CD4-positive, alpha-beta T cell treated with Interleukin-4 for 1 hour (primary cell): ENCODE measurements at regions not wholly inside any gene's neighbourhood (a gene's known extent, or its start where the extent isn't known, plus 50 kb on each side); places are given as distances from the start of the nearest gene placed in this dataset.
"Not testable (repeated sequence)": the region's sequence is repeated elsewhere in the genome, so short reads cannot be mapped to it uniquely, and the experiment has no call there.

Source experiments
- DNase-seq, 2 donors: peaks; one replicate each; pipeline ENCODE4 v3.0.0-alpha.2; 2020 to 2022

DNA sequence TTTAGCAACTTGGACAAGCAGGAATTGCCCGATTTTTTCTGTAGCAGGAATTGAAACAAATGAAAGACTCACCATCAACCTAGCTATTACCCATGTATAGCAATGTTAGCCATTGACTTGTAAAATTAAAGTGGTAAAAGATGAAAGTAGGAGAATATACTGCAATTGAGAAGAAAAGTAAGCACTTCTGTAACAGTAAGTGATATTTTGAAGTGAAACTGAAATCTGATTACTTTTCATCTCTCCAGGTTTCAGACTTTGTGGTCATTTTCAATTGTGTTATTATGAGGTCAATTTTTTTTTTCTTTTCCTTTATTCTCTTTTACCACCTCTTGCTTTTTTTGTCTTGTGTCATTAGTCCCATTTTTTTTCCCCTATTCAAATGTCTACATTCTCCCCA is 1078.2 kb downstream of the ZPLD1 start:
- no peak for DNase-seq

DNA sequence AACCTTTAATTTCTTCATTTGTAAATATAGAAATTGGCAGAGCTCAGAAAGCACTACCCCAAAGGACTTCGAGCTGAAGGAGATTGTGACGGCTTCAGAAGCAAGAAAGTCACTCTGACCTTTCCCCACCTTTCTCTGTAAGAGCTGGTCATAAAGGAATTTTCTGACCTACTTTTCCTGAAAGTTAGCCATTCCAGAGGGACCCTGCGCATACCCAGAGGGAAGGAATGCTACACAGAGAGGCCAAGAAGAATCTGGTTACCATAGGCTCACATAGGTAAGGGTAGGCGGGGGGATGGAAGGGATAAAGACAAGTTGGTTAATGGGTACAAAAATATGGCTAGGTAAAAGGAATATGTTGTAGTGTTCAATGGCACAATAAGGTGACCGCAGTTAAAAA is 1080.3 kb downstream of the ZPLD1 start:
- no peak for DNase-seq

DNA sequence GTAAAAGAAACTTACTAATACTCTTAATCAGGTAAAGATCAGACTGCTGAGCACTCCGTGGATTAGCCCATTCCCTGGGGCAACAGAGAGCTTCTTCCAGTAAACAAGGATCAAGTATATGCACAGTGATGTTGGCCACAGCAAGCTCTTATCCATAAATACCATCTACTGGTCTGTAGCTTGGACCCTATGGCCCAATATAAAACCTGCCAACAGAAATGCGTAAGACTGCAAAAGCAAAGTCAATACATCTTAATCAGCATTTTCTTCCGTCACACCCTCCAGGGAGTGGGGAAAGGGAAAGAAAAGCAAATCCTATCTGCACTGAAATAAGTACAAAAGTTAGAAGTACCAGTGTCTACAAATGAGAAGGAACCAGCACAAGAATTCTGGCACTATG is 1082.1 kb downstream of the ZPLD1 start:
- no peak for DNase-seq

DNA sequence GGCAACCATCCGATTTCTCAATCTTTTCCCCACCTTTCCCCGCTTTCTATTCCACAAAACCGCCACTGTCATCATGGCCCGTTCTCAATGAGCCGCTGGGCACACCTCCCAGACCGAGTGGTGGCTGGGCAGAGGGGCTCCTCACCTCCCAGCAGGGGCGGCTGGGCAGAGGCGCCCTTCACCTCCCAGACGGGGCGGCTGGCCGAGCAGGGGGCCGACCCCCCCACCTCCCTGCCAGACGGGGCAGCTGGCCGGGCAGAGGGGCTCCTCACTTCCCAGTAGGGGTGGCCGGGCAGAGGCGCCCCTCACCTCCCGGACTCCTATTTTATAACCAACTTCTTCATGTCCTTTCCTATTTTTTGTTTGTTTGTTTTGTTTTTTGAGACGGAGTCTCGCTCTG is 1096.5 kb downstream of the ZPLD1 start:
- not testable (repeated sequence) for DNase-seq

DNA sequence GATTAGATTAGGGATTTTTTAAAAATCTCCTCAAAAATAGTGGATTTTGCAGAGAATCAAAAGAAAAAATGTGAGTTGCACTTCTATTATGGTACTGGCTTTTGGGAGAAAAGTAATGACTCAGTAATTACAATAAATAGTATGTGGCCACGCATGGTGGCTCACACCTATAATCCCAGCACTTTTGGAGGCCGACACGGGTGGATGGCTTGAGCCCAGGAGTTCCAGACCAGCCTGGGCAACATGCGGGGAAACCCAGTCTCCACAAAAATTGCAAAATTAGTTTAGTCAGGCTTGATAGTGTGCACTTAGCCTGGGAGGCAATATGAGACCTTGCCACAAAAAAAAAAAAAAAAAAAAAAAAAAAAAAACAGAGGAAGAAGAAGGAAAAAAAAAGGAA is 1098.2 kb downstream of the ZPLD1 start:
- DNase-seq, result no peak

DNA sequence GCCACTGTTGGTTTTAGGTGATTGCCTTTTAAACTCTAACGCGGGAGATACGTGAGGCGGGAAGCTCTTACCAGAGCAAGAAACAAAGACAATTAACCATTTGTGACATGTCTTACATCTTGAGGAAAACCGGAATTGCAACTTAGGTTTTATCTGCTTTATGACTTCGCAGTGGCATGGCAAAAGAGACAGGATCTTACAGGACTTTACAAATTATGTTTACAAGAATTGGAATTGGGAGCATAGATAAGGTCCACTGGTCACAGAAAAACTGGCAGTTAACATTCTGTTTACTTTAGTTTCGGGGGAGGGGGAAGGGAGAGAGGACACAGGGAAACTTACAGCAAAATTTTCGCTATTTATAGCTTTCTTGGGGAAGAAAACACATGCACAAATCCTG is 1119.6 kb downstream of the ZPLD1 start:
- no peak for DNase-seq

DNA sequence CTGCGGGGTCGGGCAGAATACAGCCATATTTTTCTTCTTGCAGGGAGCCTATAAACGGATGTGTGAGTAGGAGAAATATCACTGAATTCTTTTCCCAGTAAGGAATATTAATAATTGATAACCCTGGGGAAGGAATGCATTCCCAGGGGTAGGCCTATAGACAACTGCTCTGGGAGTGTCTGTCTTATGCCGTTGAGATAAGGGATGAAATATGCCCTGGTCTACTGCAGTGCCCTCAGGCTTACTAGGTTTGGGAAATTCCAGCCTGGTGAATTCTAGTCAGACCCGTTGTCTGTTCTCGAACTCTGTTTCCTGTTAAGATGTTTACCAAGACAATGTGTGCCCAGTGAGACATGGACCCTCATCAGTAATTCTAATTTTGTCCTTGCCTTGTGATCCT is 1129.3 kb downstream of the ZPLD1 start:
- DNase-seq, result not testable (repeated sequence)

DNA sequence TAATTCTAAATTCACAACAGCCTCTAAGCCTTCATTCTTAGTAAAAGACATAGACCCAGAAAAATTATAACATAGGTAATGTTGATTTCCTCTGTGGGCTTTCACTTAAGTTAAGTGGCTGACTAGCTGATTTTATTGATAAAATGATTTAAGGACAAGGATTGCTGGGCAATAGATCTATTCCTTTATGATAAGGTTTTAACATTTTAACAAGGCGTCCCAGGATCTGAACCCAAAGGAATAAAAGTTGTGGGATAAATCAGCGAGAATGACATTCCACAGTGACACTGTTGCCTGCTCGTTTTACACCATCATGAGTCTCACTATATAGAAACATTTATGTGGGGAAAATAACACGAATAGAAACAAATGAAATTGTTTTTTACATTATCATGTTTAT is 1151.0 kb downstream of the ZPLD1 start:
- no peak for DNase-seq

DNA sequence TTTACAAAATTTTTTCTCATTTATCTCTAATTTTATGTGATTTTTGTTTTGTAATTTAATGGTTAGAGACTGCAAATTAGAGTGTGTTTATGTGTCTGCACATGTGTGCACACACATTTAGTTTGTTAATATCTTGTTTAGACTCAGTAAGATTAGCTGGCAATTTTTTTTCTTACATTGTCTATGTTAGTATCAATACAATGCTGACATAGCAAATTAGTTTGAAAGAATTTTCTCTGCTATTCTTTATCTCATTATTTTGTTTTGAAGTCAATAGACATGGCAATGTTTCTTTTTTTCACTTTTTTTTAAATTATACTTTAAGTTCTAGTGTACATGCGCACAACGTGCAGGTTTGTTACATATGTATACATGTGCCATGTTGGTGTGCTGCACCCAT is 1155.0 kb downstream of the ZPLD1 start:
- no peak for DNase-seq

DNA sequence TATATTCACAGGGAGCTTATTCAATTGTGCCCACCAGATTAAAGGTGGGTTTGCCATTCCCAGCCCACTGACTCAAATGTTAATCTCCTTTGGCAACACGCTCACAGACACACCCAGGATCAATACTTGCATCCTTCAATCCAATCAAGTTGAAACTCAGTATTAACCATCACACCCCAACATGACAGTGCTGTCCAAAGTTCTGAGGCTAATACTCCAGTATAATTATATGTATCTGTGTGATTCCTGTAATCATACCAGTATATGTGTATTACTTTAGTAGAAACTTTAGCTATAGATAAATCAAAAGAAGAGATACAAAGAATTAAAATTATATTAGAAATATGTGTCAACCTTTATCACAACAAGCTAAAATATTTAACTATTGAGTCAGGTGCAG is 1166.0 kb downstream of the ZPLD1 start:
- no peak for DNase-seq

DNA sequence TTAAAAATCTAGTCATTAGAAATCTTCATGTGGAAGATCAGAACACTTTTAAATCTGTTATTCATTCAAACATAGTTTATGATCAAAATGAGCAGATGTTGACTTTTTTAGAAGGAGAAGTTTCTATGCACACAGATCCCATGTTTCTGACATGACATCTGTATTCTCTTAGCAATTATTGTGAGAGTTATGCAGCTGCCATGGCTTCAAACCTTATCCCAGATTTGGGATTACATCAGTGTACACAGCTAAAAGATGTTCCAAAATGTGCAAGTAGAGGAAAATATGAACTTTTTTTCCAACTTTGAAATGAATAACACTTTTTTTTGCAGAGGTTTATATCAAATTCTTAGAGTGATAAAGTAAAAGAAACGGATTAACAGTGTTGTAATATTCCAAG is 1166.9 kb downstream of the ZPLD1 start:
- DNase-seq, result no peak

DNA sequence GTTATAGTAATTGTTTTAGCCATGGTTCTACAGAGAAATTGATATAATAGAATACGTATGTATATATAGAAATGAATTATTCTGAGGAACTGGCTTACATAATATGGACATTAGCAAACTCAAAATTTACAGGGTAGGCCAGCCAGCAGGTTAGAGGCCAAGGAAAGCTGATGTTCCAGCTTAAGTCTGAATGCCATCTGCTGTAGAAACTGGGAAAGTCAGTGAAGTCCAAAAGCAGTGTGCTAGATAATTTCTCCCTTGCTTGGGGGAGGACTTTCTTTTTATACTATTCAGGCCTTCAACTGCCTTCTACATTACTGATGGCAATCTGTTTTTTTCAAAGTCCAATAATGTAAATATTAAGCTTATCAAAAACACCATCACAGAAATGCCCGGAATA is 1174.7 kb downstream of the ZPLD1 start:
- no peak for DNase-seq

DNA sequence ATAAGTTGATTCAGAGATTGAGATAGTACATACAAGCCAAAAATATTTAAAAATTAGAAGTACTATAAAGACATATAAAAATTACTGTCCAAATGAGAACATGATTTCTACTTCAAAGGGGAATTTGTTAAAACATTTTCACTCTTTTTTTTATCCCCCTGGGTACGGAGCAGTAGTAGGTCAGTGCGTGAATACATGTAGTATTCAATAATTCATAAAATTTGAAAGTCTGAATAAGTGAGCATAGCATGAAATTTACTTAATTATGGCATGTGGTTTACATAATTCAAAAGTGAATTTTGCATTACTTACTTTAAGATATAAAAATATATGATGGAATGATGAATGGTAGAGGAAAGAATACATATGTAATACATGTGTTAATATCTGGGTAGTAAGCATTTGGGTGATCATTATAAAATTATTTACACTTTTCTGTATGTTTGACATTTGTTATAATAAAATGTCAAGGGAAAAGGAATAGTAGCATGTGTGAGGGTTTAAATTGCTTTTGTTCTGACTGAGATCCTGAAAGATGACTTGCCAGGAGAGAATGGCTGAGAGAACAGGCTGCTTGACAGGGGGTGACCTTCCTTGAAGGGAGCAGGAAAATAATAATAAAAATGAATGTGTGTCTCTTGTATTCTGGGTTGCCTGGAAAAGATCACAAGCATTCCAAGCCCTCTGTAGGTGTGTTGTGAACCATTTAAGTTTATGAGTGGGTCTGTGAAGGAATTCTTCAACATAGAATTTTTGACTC is 1178.8 kb downstream of the ZPLD1 start:
- no peak for DNase-seq

DNA sequence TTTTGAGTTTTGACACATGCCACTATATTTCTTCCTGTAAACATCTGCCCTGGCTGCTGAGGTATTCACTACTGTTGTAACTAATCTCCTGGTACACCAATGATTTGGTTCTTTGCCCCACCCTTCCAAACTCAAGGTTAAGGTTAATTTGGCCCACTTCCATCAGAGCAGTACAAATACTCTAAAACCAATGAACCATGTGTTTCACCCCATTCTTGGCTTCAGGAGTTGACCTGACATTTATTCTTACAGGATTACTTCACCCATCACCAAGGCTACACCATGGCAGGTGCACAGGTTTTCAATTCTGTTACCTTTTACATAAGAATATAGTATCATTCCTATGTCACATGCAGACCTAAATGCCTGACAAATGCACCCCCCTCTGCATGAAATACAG is 1179.9 kb downstream of the ZPLD1 start:
- DNase-seq, result no peak

DNA sequence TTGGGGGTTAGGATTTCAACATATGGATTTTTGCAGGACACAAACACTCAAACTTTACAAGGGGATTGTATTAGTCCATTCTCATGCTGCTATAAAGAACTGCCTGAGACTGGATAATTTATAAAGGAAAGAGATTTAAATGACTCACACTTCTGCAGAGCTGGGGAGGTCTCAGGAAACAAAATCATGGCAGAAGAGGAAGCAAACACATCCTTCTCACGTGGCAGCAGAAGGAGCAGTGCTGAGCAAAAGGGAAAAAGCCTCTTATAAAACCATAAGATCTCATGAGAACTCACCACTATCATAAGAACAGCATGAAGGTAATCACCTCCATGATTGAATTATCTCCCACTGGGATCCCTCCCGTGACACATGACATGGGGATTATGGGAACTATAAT is 1183.1 kb downstream of the ZPLD1 start:
- DNase-seq, result no peak

DNA sequence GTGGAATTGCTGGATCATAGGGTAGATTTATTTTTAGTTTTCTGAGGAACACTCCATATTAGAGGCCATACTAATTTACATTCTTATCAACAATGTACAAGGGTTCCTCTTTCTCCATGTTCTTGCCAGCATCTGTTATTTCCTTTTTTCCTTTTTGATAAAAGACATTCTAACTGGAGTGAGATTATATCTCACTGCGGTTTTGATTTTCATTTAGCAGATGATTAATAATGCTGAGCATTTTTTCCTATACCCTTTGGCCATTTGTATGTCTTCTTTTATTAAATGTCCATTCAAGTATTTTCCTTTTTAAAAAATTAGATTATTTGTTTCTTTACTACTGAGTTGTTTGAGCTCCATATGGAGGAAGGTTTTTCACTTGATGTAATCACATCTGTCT is 1189.5 kb downstream of the ZPLD1 start:
- no peak for DNase-seq

DNA sequence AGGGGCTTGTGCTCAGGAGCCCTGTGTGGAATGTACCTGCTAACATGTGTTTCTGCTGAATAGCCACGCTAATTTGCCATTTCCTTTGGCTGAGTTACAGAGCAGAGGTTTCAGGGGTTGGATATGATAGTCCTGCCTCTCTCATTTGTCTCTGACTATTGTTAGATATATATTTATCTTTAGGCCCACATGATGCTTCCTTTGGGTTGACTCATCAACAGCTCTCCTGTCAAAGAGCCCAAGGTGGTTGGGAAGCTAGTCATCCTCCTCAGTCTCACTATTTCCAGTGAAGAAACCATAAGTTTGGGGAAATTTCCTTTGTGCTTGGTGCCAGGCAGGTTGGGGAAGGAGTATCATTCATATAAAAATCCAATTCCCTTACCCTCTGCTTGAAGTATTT is 1194.6 kb downstream of the ZPLD1 start:
- no peak for DNase-seq

DNA sequence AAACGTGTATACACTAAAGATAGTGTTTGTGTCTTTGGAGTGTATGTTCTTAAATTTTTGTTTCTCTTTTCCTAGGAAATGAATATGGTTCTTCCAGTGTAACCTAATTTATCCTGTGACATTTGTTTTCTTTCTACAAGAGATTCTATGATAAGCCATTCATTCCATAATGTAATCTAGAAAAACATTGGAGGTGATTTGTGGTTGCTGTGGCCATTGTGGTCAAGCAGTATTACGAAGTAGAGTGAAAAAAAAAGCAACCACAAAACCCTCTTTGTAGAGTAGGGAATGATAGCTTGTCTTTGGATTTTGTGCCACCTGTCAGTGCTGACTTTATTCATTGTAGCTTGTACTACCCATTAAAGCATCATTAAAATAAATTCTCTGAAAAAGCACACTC is 1209.6 kb downstream of the ZPLD1 start:
- DNase-seq, result no peak

DNA sequence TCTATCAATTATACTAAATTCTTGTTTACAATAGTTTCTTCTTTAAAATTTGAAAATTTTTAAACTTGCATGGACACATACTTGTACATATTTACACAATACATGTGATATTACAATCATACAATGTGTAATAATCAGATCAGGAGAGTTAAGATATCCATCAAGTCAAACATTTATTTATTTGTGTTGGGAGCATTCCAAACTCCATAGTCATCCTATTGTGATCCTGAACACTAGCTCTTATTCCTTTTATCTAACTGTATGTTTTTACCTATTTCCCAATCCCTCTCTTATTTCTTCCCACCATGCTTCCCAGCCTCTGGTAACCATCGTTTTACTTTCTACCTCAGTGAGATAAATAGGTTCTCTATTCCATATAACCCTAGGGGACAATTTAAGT is 1219.2 kb downstream of the ZPLD1 start:
- no peak for DNase-seq

DNA sequence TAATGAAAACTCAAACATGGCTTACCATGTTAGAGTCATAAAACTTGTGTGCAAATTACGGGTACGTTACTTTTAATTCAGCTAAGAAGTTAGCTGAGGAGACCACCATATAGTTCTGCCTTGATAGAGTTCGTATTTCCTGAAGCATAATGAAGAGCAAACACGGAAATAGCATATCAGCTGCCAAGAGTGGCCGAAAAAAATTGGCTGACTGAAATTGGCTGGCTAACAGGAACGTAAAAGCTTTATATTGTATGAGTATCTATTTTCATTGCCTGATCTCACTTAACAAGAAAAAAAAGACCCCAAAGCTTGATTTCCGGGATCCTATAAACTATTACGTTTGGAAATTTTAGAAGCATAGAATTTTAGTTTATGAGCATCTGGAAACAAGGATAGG is 1222.9 kb downstream of the ZPLD1 start:
- no peak for DNase-seq

DNA sequence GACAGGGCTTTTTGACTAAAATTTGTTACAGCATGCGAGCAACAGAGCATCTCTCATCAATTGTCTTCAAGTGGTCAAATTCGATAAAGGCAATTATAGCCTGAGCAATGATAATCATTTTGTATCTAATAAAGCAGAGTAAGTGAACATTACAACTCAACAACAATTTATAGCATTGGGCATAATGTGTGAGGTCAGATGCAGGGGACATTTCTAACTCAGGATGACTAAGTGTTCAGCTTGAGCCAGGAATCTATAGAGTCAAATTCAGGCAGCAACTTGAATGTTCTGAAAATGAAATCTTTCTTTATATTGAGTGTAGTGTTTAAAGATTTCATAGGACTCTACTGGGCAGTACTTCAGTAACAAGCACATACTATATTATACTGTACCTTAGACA is 1226.0 kb downstream of the ZPLD1 start:
- DNase-seq, result no peak

DNA sequence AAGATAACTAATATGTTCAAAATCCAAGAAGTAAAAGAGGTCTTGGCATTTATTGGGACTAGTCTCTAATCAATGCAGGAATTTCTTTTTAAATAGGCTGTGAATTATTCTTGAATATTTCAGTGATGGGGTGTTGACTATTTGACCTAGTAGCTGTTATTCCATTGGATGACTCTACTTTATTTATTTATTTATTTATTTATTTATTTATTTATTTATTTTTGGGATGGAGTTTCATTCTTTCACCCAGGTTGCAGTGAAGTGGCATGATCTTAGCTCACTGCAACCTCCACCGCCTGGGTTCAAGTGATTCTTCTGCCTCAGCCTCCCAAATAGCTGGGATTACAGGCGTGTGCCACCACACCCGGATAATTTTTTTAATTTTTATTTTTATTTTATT is 1227.8 kb downstream of the ZPLD1 start:
- DNase-seq, result no peak

DNA sequence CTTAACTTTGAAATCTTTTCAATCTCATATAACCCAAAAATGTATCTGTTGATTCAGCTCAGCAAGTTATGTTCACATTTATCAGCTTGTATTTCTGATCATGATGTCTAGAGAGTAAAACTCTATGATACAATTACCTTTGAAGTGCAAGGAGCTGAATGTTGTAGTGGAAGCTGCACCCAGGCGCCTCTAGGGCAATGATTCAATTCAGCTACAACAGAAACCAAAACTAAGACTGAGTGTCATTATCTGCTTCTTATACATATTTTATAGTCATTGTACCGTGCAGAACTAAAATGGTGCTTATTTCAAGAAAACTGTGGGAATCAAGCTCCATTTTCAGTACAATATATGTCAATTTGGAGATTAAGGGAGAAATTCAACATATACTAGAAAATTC is 1237.5 kb downstream of the ZPLD1 start:
- DNase-seq, result no peak

DNA sequence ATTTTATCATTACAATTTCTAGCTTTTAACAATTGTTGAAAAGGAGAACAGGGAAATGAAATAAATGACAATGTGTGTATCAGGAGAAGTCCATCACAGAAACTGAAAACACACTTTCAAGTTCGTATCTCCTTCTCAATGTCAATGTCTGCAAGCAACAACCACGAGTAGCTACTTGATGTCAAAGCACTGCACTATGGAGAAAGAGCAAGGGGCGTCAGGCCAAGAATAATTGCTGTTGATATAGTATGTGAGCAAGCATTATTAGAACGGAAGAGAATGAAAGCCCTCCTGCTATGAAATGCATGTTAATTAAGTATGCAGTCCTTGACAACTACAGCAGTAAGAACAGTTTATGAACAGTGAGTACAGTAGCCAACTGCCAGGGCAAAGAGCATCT is 1250.1 kb downstream of the ZPLD1 start:
- DNase-seq, result no peak

DNA sequence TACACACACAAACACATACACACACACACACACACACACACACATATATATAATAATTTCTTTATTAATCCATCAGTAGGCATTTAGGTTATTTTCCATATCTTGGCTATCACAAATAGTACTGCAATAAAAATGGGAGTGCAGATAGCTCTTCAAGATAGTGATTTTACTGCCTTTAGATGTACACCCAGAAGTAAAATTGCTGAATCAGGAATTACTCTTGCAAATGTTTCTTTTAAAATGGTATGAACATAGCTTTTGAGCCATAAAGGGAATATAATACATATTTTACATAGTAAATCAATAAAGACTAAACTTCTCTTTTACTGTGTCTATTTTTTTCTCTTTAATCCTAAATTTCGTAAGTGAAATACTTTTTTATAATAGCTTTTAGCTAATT is 1251.1 kb downstream of the ZPLD1 start:
- no peak for DNase-seq

DNA sequence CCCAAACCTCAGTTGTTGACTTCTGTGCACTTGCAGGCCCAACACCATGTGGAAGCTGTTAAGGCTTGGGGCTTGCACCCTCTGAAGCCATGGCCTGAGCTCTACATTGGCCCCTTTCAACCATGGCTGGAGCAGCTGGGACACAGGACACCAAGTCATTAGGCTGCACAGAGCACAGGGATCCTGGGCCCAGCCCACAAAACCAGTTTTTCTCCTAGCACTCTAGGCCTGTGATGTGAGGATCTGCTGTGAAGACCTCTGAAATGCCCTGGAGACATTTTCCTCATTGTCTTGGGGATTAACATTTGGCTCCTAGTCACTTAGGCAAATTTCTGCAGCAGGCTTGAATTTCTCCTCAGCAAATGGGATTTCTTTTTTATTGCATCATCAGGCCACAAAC is 1255.7 kb downstream of the ZPLD1 start:
- DNase-seq, result no peak
